ENCODE measurements at regions not wholly inside any gene's neighbourhood (a gene's known extent, or its start where the extent isn't known, plus 50 kb on each side); places are given as distances from the start of the nearest gene placed in this dataset.

DNA sequence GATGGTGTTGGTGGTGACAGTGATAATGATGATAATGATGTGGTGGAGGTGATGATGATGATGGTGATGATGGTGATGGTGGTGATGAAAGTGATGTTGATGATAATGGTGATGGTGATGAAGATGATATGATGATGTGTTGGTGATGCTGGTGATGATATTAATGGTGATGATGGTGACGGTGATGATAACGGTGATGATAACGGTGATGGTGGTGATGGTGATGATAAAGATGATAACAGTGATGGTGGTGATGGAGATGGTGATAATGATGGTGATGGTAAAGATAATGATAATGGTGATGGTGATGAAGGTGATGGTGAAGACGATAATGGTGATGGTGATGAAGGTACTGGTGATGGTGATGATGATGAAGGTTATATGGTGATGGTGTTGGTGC lies 76.6 kb downstream of the UNCX start:
- Histone ChIP-seq H3K27me3 (no peaks in the 10 kb centered on the region), H3K4me1 (no peaks in the 10 kb centered on the region), H3K27ac (no peak overlapping the region), H3K4me3 (no peak overlapping the region), H3K9me3 (no peaks in the 10 kb centered on the region), H3K36me3 (no peaks in the 10 kb centered on the region)
- ATAC-seq (no peak), DNase-seq (no peak)
- TF ChIP-seq POLR2A (IDR thresholded peaks at IDR 0.05) (no peak), CTCF (IDR thresholded peaks at IDR 0.05) (no peak)
- intact Hi-C loops (cut with DNase I), result no loop called here
- WGBS (ENCODE audit: insufficient coverage, low coverage, low lambda C conversion rate, missing lambda C conversion rate), result 91% methylated on average over 4 of the region's 4 CpGs

DNA sequence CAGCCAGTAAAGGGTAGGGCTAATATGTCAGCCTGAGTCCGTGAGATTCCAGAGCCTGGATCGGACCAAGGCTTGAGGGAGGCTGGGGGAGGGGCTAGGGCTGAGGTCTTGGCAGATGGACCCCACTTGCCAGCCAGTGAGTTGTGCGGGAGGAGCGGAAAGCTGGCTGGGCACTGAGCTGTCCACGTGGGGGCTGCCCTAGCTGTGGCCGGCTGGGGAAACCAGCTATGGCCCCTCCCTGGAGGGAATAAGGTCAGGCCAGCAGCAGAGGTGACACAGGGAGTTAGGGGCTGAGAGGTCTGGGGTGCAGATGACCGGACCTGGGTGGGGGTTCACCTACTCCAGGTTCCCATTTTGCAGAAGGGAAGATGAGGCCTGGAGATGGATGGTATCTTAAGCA lies 77.3 kb downstream of the UNCX start:
- TF ChIP-seq POLR2A (IDR thresholded peaks at IDR 0.05), result no peak
- 73% methylated on average over 6 of the region's 7 CpGs for WGBS (ENCODE audit: insufficient coverage, low coverage, low lambda C conversion rate, missing lambda C conversion rate)
- H3K9me3 ChIP-seq, result no peaks in the 10 kb centered on the region
- no peaks in the 10 kb centered on the region for H3K4me1 ChIP-seq
- H3K27me3 ChIP-seq, result no peaks in the 10 kb centered on the region
- intact Hi-C loops (cut with DNase I), result no loop called here
- no peaks in the 10 kb centered on the region for H3K36me3 ChIP-seq
- DNase-seq, result no peak
- no peak for ATAC-seq
- no peak overlapping the region for H3K27ac ChIP-seq
- no peak overlapping the region for H3K4me3 ChIP-seq

- Histone ChIP-seq H3K27ac (no peak overlapping the region), H3K4me3 (no peak overlapping the region), H3K9me3 (no peaks in the 10 kb centered on the region), H3K4me1 (no peaks in the 10 kb centered on the region), H3K27me3 (no peaks in the 10 kb centered on the region), H3K36me3 (no peaks in the 10 kb centered on the region)
- DNase-seq (no peak), ATAC-seq (no peak)
- TF ChIP-seq POLR2A (IDR thresholded peaks at IDR 0.05), result no peak
- no peak for TF ChIP-seq CTCF (IDR thresholded peaks at IDR 0.05)
- intact Hi-C loops (cut with DNase I), result no loop called here
- WGBS (ENCODE audit: insufficient coverage, low coverage, low lambda C conversion rate, missing lambda C conversion rate), result 27% methylated on average over 3 of the region's 23 CpGs
Observed at GRCh38 chr7:1310936-1311335, 78.3 kb downstream of the UNCX start.

DNA sequence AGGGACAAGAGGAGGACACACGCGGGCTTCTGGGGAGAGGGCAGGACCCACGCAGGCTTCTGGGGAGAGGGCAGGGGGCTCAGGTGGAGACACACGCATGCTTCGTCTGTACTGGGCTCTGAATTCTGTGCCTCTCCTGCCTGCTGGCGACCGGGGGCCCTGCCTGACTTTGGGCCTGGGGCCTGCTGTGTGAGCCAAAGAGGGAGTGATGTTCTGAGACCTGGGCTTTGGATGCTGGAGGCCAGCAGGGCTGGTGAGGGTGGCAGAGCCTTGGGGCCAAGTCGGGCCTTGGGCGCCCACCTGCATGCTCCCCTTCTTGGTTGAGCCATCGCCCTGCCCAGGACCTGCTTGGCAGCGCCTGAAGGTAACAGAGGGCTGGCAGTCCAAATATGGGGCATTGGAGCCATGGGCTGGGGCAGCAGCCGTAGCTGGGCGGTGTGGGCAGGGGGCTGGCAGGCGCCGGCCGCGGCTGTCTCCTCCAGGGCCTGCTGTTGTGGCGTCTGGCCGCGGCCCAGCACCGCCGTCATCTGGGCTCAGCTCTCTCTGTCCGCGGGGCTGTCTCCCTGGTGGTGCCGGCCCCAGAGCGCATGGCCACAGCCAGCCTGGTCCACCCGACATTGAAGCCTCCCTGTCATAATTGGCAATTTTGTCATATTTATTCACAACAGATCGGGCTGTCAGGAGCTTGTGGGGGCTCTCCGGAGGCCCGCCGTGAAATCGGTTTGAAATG lies 78.9 kb downstream of the UNCX start:
- no peak for ATAC-seq
- H3K4me3 ChIP-seq, result no peak overlapping the region
- H3K27me3 ChIP-seq, result no peaks in the 10 kb centered on the region
- no peak for TF ChIP-seq CTCF (IDR thresholded peaks at IDR 0.05)
- TF ChIP-seq POLR2A (IDR thresholded peaks at IDR 0.05), result no peak
- no CpG with 5 or more reads among the region's 32 CpGs for WGBS (ENCODE audit: insufficient coverage, low coverage, low lambda C conversion rate, missing lambda C conversion rate)
- H3K36me3 ChIP-seq, result no peaks in the 10 kb centered on the region
- H3K9me3 ChIP-seq, result no peaks in the 10 kb centered on the region
- peak in 1 of 3 donors; percentile 46 for DNase-seq
- intact Hi-C loops (cut with DNase I), result no loop called here
- H3K4me1 ChIP-seq, result no peaks in the 10 kb centered on the region
- H3K27ac ChIP-seq, result no peak overlapping the region

DNA sequence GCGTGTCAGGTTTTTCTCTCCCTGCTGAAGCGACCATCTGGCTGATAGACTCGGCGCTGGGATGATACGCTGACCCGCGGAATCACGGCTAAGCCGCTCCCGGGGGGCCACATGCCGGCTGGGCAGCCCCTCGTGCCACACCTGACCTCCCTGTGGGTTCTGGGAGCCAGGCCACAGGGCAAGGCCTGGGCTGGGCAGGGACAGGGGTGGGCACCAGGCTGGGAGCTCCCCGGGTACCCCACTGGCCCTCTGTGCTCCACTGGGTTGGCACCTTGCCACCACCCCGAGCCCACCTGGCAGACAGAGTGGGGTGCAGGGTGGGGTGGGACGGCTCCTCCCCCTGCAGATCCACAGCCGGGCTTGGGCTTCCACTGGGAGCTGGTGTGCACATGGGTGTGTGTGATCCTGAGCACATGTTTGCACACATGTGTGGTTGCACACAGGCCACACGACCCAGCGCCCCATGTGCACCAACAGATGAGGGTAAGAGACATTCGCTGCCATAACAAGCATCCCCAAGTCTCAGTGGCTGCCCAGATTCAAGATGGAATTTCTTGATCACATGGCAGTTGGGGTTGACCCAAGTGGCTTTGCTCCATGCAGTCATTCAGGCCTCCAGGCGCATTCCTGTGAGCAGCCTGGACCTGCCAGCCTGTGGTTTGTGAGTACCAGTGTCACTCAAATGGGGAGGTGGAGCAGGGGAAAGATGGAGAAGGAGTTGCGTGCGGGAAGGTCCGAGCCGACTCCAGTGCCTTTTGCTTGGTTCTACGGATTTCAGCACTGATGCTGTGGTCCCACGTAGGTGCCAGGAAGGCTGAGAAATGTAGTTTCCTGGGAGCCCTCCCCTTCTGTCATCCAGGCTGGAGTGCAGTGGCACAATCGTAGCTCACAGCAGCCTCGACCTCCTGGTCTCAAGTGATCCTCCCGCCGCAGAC lies 79.7 kb downstream of the UNCX start:
- 83% methylated on average over 10 of the region's 30 CpGs for WGBS (ENCODE audit: insufficient coverage, low coverage, low lambda C conversion rate, missing lambda C conversion rate)

More for the DNA sequence above, 79.7 kb downstream of the UNCX start:
- no peaks in the 10 kb centered on the region for H3K4me1 ChIP-seq
- DNase-seq, result peak in 1 of 3 donors; percentile 52
- ATAC-seq, result no peak
- no peaks in the 10 kb centered on the region for H3K27me3 ChIP-seq
- no peak overlapping the region for H3K4me3 ChIP-seq
- no peaks in the 10 kb centered on the region for H3K9me3 ChIP-seq
- no peak overlapping the region for H3K27ac ChIP-seq
- H3K36me3 ChIP-seq, result no peaks in the 10 kb centered on the region
- TF ChIP-seq POLR2A (IDR thresholded peaks at IDR 0.05) (no peak), CTCF (IDR thresholded peaks at IDR 0.05) (no peak)
- intact Hi-C loops (cut with DNase I), result no loop called here

Data from right lobe of liver (tissue), 6 donors.